NCI-H146 treated with DMSO at 0.1 percent for 48 hours (cell line): ENCODE measurements at regions not wholly inside any gene's neighbourhood (a gene's known extent, or its start where the extent isn't known, plus 50 kb on each side); places are given as distances from the start of the nearest gene placed in this dataset.
"Not testable (repeated sequence)": the region's sequence is repeated elsewhere in the genome, so short reads cannot be mapped to it uniquely, and the experiment has no call there.

ENCODE experiments used
- DNase-seq: peaks from one replicate; lab custom pipeline; 2025; ENCODE audit not compliant: unreplicated experiment; lab: John Stamatoyannopoulos, UW

DNA sequence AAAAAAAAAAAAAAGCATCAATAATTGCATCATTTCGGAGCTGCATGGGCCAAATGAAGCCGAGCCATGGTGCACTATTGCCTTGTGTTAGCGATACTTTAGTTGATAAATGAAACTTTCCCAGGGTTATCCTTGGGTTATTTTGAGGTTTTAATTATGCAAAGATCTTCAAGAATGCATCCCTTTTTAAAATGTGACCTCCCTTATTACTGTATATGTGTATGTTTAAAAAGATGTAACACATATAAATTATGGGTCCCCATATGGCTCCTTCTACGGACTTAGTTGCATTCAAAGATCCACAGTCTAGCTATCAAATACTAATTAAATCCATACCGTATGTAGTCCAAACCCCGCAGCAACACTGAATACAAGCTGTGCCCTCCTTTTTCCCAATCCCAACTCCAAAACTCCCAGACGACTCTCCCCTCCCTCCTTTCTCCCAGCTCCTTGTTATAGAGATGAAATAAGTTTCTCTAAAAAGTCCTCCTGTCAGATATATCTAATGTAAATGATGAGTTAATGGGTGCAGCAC lies 129.3 kb upstream of the MAP1LC3B2 start:
- no peak for DNase-seq

DNA sequence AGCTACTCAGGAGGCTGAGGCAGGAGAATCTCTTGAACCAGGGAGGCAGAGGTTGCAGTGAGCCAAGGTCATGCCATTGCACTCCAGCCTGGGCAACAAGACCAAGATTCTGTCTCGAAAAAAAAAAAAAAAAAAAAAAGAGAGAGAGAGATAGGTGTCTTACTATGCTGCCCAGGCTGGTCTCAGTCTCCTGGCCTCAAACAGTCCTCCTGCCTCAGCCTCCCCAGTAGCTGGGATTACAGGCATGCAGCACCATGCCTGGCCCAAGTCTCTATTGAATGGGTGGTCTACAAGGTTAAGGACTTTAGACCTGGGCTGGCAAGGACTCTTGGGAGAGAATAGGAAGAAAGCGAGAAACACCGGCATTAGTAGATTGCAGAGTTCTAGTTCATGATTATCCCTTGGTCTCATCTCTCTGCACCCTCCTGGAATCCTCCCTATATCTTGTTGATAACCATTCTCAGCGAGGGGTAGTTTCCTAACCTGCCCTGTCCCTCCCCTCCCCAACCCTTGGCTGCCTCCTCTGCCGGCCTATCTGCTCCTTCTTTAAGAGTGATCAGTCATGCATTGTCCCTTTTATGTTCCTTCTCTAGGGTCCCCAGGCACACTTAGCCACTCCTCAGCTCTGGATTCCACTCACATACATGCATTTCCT lies 128.1 kb upstream of the MAP1LC3B2 start:
- DNase-seq = no peak

- DNase-seq = no peak
These were observed 127.4 kb upstream of the MAP1LC3B2 start for GRCh38 chr12:116431677-116432300.

DNA sequence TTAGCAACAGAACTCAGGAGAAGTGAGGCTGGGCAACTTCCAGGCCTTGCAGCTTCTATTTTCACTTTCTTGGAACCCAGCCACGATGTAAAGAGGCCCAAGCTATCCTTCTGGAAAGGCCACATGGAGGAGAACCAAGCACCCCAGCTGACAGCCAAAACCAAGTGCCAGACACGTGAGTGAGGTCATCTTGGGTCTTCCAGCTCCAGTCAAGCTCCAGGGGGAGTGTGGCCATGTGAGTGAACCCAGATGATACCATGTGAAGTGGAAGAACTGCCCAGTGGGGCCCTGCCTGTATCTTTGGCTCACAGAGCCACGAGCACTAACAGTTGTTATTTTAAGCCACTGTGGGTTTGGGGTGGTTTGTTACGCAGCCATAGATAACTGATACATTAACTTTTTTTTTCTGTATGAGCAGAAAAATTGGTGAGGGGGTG lies 126.8 kb upstream of the MAP1LC3B2 start:
- no peak for DNase-seq

DNA sequence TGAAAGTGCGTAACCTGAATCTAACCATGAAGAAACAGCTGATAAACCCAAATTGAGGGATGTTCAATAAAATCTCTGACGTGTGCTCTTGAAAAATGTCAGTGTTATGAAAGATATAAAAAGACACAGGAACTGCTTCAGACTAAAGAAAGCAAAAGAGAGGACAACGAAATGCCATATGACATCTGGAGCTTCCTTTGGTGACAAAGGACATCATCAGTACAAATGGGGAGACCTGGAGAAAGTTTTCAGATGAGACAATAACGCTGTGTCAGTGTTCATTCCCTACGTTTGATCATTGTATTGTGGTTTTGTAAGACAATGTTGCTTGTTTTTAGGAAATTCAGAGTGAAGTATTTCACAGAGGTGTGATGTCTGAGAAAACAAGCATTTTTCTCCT lies 125.9 kb upstream of the MAP1LC3B2 start:
- no peak for DNase-seq

- DNase-seq = no peak
These were observed 124.8 kb upstream of the MAP1LC3B2 start for GRCh38 chr12:116434155-116435011.

GRCh38 chr12:116435984-116436383 lies 123.2 kb upstream of the MAP1LC3B2 start:
- no peak for DNase-seq

DNA sequence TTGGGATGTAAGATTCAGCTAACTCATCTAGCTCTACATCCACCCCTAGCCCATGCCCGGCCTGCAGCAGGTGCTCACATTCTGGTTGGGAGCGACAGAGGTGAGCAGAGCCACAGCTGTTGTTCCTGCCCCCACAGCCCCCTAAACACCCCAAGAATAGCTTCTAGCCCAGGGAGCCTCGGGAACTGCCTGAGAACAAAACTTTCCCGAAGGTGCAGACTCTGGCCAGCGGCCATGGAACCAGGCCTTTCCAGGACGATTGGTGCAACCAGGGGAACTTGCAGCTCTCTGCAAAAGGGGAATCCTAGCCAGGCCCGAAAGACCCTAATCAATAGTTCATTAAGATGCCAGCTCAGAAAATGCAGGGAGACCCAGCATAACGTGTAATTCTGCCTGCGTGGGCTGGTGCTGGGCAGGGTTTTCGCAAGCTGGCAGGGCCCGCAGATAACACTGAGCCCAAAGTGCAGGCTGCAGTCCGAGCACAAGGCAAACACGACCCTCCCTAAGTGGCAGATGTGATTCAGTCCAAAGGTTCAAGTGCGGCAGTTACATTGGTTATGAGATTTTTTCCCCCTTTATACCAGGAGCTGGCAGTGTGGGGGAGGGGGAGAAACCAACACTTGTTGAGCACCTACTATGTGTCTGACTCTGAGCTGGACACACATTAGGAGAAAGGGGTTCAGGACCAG lies 122.5 kb upstream of the MAP1LC3B2 start:
- DNase-seq = no peak

- no peak for DNase-seq
These were observed 117.9 kb upstream of the MAP1LC3B2 start for GRCh38 chr12:116441292-116441691.

DNA sequence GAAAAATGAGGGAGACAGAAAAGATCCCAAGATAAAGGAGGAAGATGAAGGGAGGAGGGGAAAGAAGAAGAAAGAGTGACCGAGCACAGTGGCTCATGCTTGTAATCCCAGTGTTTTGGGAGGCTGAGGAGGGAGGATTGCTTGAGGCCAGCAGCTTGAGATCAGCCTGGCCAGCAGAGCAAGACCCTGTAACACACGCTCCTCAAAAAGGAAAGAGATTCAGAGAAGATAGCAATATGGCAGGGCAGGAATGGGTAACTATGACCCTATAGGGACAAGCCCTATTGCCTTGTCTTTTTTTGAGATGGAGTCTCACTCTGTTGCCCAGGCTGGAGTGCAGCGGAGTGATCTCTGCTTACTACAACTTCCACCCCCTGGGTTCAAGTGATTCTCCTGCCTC lies 116.9 kb upstream of the MAP1LC3B2 start:
- no peak for DNase-seq

GRCh38 chr12:116442946-116443345 lies 116.2 kb upstream of the MAP1LC3B2 start:
- no peak for DNase-seq

- DNase-seq = no peak
These were observed 115.2 kb upstream of the MAP1LC3B2 start for GRCh38 chr12:116443821-116444589.

DNA sequence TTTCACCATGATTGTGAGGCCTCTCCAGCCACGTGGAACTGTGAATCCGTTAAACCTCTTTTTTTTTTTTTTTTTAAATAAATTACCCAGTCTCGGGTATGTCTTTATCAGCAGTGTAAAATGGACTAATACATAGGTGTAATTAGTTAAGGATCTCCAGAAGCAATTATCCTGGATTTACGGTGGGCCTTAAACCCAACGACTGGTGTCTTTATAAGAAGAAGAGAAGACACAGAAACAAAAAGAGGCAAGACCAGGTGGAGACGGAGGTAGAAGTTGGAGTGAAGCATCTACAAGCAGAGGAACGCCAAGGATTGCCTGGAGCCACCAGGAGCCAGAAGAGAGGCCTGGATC lies 114.6 kb upstream of the MAP1LC3B2 start:
- no peak for DNase-seq

DNA sequence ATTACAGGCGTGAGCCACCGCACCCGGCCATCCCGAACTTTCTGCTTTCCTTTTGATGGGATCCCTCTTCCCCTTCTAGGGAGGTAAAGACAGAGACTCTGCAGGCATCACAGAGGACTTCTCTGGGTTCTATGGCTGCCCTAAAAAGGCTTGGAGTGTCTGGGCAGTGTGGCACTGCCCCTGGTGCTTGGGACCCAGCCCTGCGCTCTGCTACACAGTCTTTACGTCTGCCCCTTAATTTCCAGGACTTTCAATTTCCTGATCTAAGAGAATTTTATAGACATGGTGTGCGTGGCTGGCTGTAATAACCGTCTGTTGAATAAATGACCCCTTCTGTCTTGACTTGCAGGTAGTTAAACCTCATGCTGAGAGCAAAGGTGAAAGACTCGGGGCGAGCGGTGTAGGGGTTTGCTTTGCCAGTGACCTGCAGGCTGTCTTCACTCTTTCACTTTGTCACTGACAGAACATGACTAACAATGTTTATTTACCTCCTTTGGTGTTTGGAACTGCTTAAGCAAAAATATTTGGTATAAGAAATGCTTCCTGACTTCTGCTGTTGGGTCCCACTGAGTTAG lies 110.9 kb upstream of the MAP1LC3B2 start:
- no peak for DNase-seq

GRCh38 chr12:116450406-116450910 lies 108.7 kb upstream of the MAP1LC3B2 start:
- no peak for DNase-seq

DNA sequence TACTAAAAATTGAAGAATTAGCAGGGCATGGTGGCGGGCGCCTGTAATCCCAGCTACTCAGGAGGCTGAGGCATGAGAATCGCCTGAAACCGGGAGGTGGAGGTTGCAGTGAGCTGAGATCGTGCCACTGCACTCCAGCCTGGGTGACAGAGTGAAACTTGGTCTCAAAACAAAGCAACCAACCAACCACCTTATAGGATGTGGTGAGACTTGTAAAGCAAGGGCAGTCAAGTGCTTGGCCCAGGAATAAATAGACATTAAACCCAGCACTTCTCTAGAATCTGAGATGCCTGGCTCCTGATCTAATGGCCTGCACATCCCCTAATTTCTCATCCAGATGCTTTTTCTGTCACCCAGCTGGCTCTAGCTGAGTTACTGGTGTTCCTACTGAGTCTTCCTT lies 106.2 kb upstream of the MAP1LC3B2 start:
- not testable (repeated sequence) for DNase-seq

- no peak for DNase-seq
These were observed 105.5 kb upstream of the MAP1LC3B2 start for GRCh38 chr12:116453631-116454030.

- DNase-seq = no peak
These were observed 105.1 kb upstream of the MAP1LC3B2 start for GRCh38 chr12:116454076-116454475.

GRCh38 chr12:116454950-116455447 lies 104.2 kb upstream of the MAP1LC3B2 start:
- DNase-seq = no peak
